ENCODE measurements at regions not wholly inside any gene's neighbourhood (a gene's known extent, or its start where the extent isn't known, plus 50 kb on each side); places are given as distances from the start of the nearest gene placed in this dataset.

DNA sequence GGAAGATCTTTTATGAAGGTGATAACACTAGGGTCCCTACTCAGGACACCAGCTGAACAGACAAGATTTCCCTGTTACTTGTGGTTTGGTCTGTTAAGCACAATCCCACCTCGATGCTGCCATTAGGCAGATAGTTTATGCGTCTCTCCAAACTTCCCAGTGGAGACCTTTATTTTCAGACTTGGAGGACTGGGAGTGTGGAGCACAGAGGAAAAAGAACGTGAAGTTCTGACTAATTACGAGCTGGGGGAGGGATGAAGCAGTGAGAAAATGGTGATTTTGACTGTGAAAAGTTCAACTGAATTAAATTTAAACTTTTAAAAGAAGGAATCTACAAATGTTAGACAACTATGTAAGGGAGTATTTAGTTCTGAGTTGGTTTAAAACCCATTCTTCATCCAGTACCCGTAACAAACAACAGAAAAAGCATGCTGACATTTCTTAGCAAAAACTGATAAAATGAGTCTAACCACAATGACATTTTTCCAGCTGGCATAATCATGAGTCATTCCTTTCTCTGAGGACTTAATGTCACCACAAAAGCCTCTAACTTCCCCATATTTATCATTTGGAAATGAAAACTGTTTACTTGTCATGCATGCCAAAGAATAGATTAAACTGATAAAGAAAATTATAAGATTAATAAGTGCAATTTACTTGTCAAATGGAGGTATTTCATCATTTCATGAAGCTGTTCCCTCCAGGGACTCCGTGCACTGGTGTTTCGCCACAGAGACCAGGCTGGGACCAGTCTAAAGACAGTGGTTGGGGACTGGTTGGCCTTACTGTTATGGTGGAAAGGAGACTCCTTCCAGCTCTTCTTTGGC lies 113.3 kb upstream of the SSTR4 start:
- TF ChIP-seq, protein P1, sequence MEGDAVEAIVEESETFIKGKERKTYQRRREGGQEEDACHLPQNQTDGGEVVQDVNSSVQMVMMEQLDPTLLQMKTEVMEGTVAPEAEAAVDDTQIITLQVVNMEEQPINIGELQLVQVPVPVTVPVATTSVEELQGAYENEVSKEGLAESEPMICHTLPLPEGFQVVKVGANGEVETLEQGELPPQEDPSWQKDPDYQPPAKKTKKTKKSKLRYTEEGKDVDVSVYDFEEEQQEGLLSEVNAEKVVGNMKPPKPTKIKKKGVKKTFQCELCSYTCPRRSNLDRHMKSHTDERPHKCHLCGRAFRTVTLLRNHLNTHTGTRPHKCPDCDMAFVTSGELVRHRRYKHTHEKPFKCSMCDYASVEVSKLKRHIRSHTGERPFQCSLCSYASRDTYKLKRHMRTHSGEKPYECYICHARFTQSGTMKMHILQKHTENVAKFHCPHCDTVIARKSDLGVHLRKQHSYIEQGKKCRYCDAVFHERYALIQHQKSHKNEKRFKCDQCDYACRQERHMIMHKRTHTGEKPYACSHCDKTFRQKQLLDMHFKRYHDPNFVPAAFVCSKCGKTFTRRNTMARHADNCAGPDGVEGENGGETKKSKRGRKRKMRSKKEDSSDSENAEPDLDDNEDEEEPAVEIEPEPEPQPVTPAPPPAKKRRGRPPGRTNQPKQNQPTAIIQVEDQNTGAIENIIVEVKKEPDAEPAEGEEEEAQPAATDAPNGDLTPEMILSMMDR (IDR thresholded peaks at IDR 0.05; ENCODE audit: low read depth, low read length) = no peak
- peak; percentile 74 to 77 for DNase-seq (ENCODE audit: low read depth in 2 of 2)
- H3K4me3 ChIP-seq (replicated peaks in 1 of 2; ENCODE audit: low read depth in 2 of 2, low read length in 2 of 2) = no peak overlapping the region

GRCh38 chr20:22922987-22923386 lies 112.1 kb upstream of the SSTR4 start:
- no peak overlapping the region for H3K4me3 ChIP-seq (replicated peaks in 1 of 2; ENCODE audit: low read depth in 2 of 2, low read length in 2 of 2)
- DNase-seq (ENCODE audit: low read depth in 2 of 2) = no peak
- TF ChIP-seq, protein P1 (IDR thresholded peaks at IDR 0.05; ENCODE audit: low read depth, low read length) = no peak

- TF ChIP-seq, protein P1 (IDR thresholded peaks at IDR 0.05; ENCODE audit: low read depth, low read length) = no peak
- no peak overlapping the region for H3K4me3 ChIP-seq (replicated peaks in 1 of 2; ENCODE audit: low read depth in 2 of 2, low read length in 2 of 2)
- no peak for DNase-seq (ENCODE audit: low read depth in 2 of 2)
Measured at GRCh38 chr20:22924046-22924737, 110.9 kb upstream of the SSTR4 start.

GRCh38 chr20:22924949-22925612 lies 110.0 kb upstream of the SSTR4 start:
- H3K4me3 ChIP-seq (replicated peaks in 1 of 2; ENCODE audit: low read depth in 2 of 2, low read length in 2 of 2) = no peak overlapping the region
- no peak for DNase-seq (ENCODE audit: low read depth in 2 of 2)
- TF ChIP-seq, protein P1 (IDR thresholded peaks at IDR 0.05; ENCODE audit: low read depth, low read length) = no peak

- TF ChIP-seq, protein P1 (IDR thresholded peaks at IDR 0.05; ENCODE audit: low read depth, low read length) = no peak
- DNase-seq (ENCODE audit: low read depth in 2 of 2) = peak; percentile 32 to 45
- H3K4me3 ChIP-seq (replicated peaks in 1 of 2; ENCODE audit: low read depth in 2 of 2, low read length in 2 of 2) = no peak overlapping the region
Measured at GRCh38 chr20:22925613-22925983, 109.5 kb upstream of the SSTR4 start.

DNA sequence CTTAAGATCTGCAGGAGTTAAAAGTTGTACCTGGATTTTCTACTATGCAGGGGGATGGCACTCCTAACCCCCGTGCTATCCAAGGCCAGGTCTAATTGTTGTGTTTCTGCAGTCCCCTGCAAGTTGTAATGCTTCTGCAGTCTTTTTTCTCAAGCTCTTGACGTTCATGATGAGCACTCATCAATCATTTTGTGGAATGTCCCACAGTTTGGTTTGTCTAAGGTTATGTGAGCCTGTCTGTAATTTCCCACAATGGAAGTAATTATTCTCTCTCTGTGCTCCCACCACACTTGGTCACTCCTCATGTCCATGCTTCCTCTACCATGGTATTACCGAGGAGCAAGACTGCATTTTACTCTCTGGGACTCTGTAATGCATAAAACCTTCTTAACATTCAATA lies 107.6 kb upstream of the SSTR4 start:
- TF ChIP-seq, protein P1 (IDR thresholded peaks at IDR 0.05; ENCODE audit: low read depth, low read length) = no peak
- H3K4me3 ChIP-seq (replicated peaks in 1 of 2; ENCODE audit: low read depth in 2 of 2, low read length in 2 of 2) = no peak overlapping the region
- DNase-seq (ENCODE audit: low read depth in 2 of 2) = no peak
